Progenitor cell of endocrine pancreas (in vitro differentiated cells): ENCODE measurements at regions not wholly inside any gene's neighbourhood (a gene's known extent, or its start where the extent isn't known, plus 50 kb on each side); places are given as distances from the start of the nearest gene placed in this dataset.
"Not testable (repeated sequence)": the region's sequence is repeated elsewhere in the genome, so short reads cannot be mapped to it uniquely, and the experiment has no call there.

Experiments
- DNase-seq: peaks from one replicate; pipeline ENCODE4 v3.0.0; 2021; ENCODE audit warnings: low spot score; ENCODE audit not compliant: unreplicated experiment
- H3K27ac Mint-ChIP-seq: 2 replicates; pipeline ENCODE4 v1.8.0; 2021; ENCODE audit warnings: mild to moderate bottlenecking, moderate library complexity, mixed read lengths
- H3K27me3 Mint-ChIP-seq: 2 replicates; pipeline ENCODE4 v1.8.0; 2021; ENCODE audit warnings: mixed read lengths
- H3K36me3 Mint-ChIP-seq: 2 replicates; pipeline ENCODE4 v1.8.0; 2022; ENCODE audit warnings: mixed read lengths; ENCODE audit not compliant: insufficient read depth
- H3K4me1 Mint-ChIP-seq: 2 replicates; pipeline ENCODE4 v1.8.0; 2021; ENCODE audit warnings: low read depth, mixed read lengths
- H3K4me3 Mint-ChIP-seq: 2 replicates; pipeline ENCODE4 v1.8.0; 2021; ENCODE audit warnings: low read depth, mild to moderate bottlenecking, moderate library complexity, mixed read lengths
- H3K9me3 Mint-ChIP-seq: 2 replicates; pipeline ENCODE4 v1.8.0; 2021; ENCODE audit warnings: low read depth, mixed read lengths
- CTCF ChIP-seq: fragments of 200-600 bp; sonication (generic); IDR thresholded peaks from one replicate; pipeline ENCODE4 v1.5.0; 2021; ENCODE audit warnings: antibody characterized with exemption, mild to moderate bottlenecking; ENCODE audit not compliant: unreplicated experiment

DNA sequence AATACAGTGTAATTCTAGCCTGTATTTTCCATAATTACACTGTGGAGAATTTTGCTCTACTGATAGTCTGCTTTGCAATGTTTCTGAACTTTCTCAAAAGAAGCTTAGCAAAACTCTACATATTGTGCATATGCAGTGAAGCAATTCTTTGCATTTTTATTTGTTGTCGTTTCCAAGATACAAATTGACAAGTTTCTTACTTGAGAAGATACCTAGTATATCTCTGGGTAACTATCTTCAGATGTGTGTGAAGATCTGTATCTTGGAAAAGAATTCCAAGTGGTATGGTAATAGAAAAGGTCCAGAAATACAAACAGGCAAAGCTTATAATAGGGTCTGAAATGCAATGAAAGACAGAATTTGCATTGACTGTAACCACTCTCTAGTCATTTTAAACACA is 1119.8 kb upstream of the INTU start:
- Mint-ChIP-seq H3K27ac (no peak overlapping the region), H3K4me3 (no peak overlapping the region), H3K9me3 (no peaks in the 10 kb centered on the region), H3K27me3 (no peaks in the 10 kb centered on the region), H3K36me3 (no peaks in the 10 kb centered on the region), H3K4me1 (no peaks in the 10 kb centered on the region)
- TF ChIP-seq CTCF, result no peak
- DNase-seq, result no peak

GRCh38 chr4:126513596-126513995 is 1119.2 kb upstream of the INTU start:
- Mint-ChIP-seq H3K9me3 (no peaks in the 10 kb centered on the region), H3K36me3 (no peaks in the 10 kb centered on the region), H3K4me1 (no peaks in the 10 kb centered on the region), H3K4me3 (no peak overlapping the region), H3K27ac (no peak overlapping the region), H3K27me3 (no peaks in the 10 kb centered on the region)
- DNase-seq, result no peak
- no peak for TF ChIP-seq CTCF

DNA sequence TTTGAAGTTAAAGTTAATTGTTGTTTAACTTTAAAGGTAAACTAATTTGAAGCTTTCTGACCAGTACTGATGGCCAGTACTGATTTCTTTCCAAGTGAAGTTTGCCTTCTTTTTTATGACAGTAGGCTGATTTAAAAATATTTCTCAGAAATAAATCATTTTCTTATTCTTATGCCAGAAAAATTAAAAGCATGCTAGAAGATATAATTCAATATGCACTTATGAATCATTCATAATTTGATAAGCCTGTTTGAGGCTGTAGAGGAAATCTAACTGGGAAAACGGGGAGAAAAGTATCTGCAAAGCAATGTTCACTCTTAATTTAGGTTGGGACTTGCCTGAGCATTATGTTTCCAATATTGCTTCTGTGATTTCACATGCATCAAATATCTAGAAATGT is 1112.0 kb upstream of the INTU start:
- Mint-ChIP-seq H3K4me1 (no peaks in the 10 kb centered on the region), H3K4me3 (no peak overlapping the region)

GRCh38 chr4:126525400-126525799 is 1107.4 kb upstream of the INTU start:
- not testable (repeated sequence) for H3K4me1 Mint-ChIP-seq

More for the DNA sequence above, 1112.0 kb upstream of the INTU start:
- TF ChIP-seq CTCF, result no peak
- Mint-ChIP-seq H3K36me3 (no peaks in the 10 kb centered on the region), H3K27me3 (no peaks in the 10 kb centered on the region), H3K27ac (no peak overlapping the region), H3K9me3 (peaks cover 5% of the 10 kb centered on the region)
- DNase-seq, result no peak

DNA sequence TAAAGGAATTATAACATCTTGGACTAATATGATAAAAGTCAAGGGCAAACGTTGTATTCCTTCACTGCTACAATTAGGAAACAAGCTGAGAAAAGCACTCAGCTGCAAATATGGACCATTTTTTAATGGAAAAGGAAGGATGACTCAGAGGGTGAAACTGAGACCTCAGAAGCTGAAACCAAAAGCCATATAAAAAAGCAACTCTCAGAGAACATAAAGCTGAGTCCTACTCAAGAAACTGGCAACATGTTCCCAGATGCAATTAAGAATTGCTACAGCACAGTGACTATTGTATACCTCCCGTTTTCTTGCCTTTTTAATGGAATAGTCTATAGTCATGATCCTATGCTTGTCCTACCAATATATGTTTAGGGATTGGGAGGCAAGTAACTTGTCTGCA is 1106.4 kb upstream of the INTU start:
- Mint-ChIP-seq H3K36me3 (no peaks in the 10 kb centered on the region), H3K4me1 (no peaks in the 10 kb centered on the region), H3K4me3 (no peak overlapping the region), H3K9me3 (peaks cover 9% of the 10 kb centered on the region), H3K27me3 (no peaks in the 10 kb centered on the region), H3K27ac (no peak overlapping the region)
- no peak for DNase-seq
- no peak for TF ChIP-seq CTCF

More at GRCh38 chr4:126525400-126525799, 1107.4 kb upstream of the INTU start:
- H3K27me3 Mint-ChIP-seq, H3K27ac Mint-ChIP-seq, H3K4me3 Mint-ChIP-seq, H3K9me3 Mint-ChIP-seq, DNase-seq, H3K36me3 Mint-ChIP-seq: not testable (repeated sequence)

- Mint-ChIP-seq H3K9me3 (peaks cover 9% of the 10 kb centered on the region), H3K4me3 (no peak overlapping the region), H3K27me3 (no peaks in the 10 kb centered on the region), H3K27ac (no peak overlapping the region), H3K4me1 (peaks cover 4% of the 10 kb centered on the region), H3K36me3 (no peaks in the 10 kb centered on the region)
- no peak for TF ChIP-seq CTCF
- DNase-seq, result no peak
Measured at GRCh38 chr4:126529997-126530396, 1102.8 kb upstream of the INTU start.
